GM18498 (cell line): ENCODE measurements at regions not wholly inside any gene's neighbourhood (a gene's known extent, or its start where the extent isn't known, plus 50 kb on each side); places are given as distances from the start of the nearest gene placed in this dataset.
A peak's percentile ranks its signal among the peaks of the same experiment; 100 is the strongest.

Source experiments
- ATAC-seq: cut with Tn5 transposase; IDR thresholded peaks from one replicate; pipeline ENCODE4 v1.9.1; 2021; ENCODE audit warnings: mild to moderate bottlenecking, moderate library complexity; ENCODE audit not compliant: unreplicated experiment

- ATAC-seq: no peak
These were observed 79.8 kb upstream of the GRM7 start for GRCh38 chr3:6781092-6781491.

- ATAC-seq: no peak
These were observed 75.2 kb upstream of the GRM7 start for GRCh38 chr3:6785726-6786125.

GRCh38 chr3:6791161-6791560 lies 69.8 kb upstream of the GRM7 start:
- ATAC-seq: no peak

- ATAC-seq: peak; percentile 87
These were observed 61.5 kb upstream of the GRM7 start for GRCh38 chr3:6799264-6799915.

- no peak for ATAC-seq
These were observed 57.3 kb upstream of the GRM7 start for GRCh38 chr3:6803619-6804018.

GRCh38 chr3:6805236-6805635 lies 55.7 kb upstream of the GRM7 start:
- ATAC-seq: no peak

- no peak for ATAC-seq
These were observed 53.9 kb upstream of the GRM7 start for GRCh38 chr3:6806991-6807390.

- no peak for ATAC-seq
These were observed 52.8 kb upstream of the GRM7 start for GRCh38 chr3:6807967-6808588.

- no peak for ATAC-seq
These were observed 51.6 kb upstream of the GRM7 start for GRCh38 chr3:6809349-6809748.
